ENCODE measurements at regions not wholly inside any gene's neighbourhood (a gene's known extent, or its start where the extent isn't known, plus 50 kb on each side); places are given as distances from the start of the nearest gene placed in this dataset.
"Not testable (repeated sequence)": the region's sequence is repeated elsewhere in the genome, so short reads cannot be mapped to it uniquely, and the experiment has no call there.

DNA sequence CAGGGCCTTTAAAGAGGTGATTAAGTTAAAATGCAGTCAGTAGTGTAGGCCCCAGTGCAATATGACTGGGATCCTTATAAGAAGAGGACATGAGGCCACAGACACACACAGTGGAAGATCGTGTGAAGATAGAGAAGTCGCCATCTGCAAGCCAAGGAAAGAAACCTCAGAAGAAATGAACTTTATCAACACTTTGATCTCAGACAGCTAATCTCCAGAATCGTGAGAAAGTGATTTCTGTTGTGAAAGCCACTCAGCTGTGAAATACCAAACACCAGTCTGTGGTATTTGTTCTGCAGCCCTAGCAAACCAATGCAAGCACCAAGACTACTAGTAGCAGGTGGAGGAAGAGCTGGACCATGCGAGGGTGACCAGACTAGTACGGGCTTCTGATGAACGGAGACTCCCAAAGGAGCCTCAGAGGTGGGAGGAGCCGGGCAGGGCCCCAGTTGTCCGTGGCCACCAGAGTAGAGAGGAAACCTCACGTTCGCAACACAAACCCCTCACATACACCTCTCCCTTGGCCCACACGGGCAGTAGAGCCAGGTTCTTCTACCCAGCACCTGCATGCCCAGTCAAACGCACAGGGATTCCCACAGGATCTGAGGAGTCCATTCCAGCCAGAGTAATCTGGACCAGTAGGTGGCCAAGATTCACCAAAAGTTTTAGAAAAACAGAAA is 243.0 kb downstream of the TTC8 start:
- no peak for DNase-seq (ENCODE audit: low read depth)

- DNase-seq (ENCODE audit: low read depth): no peak
These were observed 253.8 kb downstream of the TTC8 start for GRCh38 chr14:89078021-89078795.

DNA sequence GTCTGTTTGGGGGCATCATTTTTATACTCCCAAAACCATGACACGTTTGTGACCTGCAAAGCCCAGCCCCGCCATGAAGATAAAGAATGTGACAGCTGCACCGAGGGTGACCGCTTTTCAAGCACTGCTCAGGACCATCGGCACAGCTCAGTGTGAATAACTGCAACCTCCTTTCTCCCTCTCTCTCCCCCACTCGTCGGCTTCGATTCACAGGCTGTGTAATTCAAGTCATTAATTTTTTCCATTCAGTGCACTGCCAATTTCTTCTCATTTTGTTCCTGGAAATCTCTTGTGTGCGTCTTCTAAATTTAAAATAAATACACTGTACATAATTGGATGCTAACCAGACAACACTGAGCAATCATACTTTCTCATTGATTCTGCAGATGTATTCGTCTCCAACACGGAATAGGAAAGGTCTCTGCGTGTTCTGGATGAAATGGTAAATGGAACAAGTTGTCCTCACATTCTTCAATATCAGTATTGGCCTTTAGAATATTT is 260.8 kb downstream of the TTC8 start:
- no peak for DNase-seq (ENCODE audit: low read depth)

DNA sequence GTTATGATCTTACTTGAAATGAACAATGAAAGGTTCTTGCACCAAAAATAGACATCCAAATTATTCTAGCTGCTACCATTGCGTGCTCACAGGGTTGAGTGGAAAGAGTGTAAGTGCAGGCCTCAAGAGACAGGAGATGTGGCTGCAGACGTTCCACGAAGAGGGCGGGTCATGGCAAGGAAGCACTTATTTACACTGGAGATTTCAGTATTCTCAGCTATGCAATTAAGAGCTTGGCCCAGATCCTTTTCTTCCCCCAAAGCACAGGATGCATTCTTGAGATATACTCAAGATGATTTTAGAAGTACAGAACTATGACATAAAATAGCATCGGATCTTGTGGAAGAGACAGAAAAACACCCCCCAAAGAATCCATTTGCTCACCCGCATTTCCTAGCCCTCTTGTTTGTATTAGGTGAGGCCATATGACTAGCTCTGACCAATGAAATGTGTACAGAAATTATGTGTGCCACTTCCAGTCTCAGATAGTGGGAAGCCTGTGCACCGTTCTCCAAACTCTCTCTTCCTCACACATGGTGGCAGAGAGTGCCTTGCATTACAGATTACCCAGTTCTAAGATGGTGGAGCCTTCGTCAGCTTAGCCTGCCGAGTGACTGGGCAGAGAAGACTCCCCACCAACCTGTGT is 261.4 kb downstream of the TTC8 start:
- DNase-seq (ENCODE audit: low read depth): no peak

GRCh38 chr14:89088530-89088929 is 264.1 kb downstream of the TTC8 start:
- DNase-seq (ENCODE audit: low read depth): no peak

GRCh38 chr14:89089330-89089729 is 264.9 kb downstream of the TTC8 start:
- no peak for DNase-seq (ENCODE audit: low read depth)

DNA sequence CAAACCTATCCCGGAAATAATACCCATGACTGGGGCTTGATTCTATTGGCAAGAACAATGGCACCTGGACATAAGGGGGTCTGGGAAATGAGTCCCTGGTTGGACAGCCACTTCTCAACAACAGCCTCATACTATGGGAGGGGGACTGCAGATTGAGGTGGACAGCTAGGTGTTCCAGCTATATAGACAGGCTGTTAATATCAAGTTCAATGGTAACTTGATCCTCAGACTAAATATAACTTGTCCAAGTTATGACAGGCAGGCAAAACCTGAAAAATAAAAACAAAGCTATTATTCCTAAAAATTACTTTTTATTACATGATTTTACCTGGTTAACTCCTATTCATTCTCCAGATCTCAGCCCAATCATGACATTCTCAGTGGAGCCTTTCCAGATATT is 267.3 kb downstream of the TTC8 start:
- no peak for DNase-seq (ENCODE audit: low read depth)

GRCh38 chr14:89093083-89093730 is 268.8 kb downstream of the TTC8 start:
- no peak for DNase-seq (ENCODE audit: low read depth)

DNA sequence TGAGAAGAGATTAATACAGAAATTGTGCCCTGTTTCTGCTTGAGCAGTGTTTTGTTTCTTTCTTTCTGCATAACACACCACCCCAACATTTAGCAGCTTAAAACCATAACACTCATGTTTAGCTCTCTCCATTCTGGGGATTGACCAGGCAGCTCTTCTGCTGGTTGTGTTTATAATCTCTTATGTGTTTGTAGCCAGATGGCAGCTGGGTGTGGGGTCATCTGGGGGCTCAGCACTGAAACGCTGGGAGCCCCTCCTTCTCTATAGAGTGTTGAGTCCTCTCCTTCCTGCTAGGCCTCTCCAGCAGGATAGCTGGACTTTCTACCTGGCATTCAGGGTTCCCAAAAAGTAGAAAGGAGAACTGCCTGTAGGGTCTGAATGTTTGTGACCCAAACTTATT is 270.6 kb downstream of the TTC8 start:
- DNase-seq (ENCODE audit: low read depth): no peak

GRCh38 chr14:89096946-89097345 is 272.5 kb downstream of the TTC8 start:
- no peak for DNase-seq (ENCODE audit: low read depth)

- DNase-seq (ENCODE audit: low read depth): no peak
These were observed 273.8 kb downstream of the TTC8 start for GRCh38 chr14:89098254-89098653.

DNA sequence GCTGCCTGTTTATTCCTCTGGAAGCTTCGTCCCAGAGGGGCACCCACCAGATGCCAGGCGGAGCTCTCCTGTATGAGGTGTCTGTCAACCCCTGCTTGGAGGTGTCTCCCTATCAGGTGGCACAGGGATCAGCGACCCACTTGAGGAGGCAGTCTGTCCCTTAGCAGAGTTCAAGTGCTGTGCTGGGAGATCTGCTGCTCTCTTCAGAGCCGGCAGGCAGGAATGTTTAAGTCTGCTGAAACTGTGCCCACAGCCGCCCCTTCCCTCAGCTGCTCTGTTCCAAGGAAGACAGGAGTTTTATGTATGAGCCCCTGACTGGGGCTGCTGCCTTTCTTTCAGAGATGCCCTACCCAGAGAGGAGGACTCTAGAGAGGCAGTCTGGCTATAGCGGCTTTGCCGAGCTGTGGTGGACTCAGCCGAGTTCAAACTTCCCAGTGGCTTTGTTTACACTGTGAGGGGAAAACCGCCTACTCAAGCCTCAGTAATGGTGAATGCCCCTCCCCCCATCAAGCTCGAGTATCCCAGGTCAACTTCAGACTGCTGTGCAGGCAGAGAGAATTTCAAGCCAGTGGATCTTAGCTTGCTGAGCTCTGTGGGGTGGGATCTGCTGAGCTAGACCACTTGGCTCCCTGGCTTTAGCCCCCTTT is 279.8 kb downstream of the TTC8 start:
- DNase-seq (ENCODE audit: low read depth): not testable (repeated sequence)

DNA sequence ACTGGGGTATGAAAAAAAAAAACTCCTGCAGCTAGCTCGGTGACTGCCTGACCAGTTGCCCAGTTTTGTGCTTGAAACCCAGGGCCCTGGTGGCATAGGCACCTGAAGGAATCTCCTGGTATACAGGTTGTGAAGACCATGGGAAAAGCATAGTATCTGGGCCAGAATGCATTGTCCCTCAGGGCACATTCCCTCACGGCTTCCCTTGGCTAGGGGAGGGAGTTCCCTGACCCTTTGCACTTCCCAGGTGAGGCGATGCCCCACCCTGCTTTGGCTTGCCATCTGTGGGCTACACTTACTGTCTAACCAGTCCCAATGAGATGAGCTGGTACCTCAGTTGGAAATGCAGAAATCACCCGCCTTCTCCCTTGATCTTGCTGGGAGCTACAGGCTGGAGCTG is 280.4 kb downstream of the TTC8 start:
- DNase-seq (ENCODE audit: low read depth): not testable (repeated sequence)
